Astrocyte (in vitro differentiated cells and primary cell): ENCODE measurements at regions not wholly inside any gene's neighbourhood (a gene's known extent, or its start where the extent isn't known, plus 50 kb on each side); places are given as distances from the start of the nearest gene placed in this dataset.

ENCODE experiments used
- EZH2 ChIP-seq: IDR thresholded peaks from 2 replicates; pipeline ENCODE4 v1.6.1; 2012; ENCODE audit warnings: mild to moderate bottlenecking, low read length, inconsistent platforms; ENCODE audit not compliant: insufficient read depth
- TF ChIP-seq, protein P1 (sequence below): IDR thresholded peaks from 2 replicates; pipeline ENCODE4 v1.5.1; 2011; ENCODE audit warnings: low read depth, mild to moderate bottlenecking, inconsistent platforms, low read length, moderate library complexity; ENCODE audit not compliant: insufficient read depth

DNA sequence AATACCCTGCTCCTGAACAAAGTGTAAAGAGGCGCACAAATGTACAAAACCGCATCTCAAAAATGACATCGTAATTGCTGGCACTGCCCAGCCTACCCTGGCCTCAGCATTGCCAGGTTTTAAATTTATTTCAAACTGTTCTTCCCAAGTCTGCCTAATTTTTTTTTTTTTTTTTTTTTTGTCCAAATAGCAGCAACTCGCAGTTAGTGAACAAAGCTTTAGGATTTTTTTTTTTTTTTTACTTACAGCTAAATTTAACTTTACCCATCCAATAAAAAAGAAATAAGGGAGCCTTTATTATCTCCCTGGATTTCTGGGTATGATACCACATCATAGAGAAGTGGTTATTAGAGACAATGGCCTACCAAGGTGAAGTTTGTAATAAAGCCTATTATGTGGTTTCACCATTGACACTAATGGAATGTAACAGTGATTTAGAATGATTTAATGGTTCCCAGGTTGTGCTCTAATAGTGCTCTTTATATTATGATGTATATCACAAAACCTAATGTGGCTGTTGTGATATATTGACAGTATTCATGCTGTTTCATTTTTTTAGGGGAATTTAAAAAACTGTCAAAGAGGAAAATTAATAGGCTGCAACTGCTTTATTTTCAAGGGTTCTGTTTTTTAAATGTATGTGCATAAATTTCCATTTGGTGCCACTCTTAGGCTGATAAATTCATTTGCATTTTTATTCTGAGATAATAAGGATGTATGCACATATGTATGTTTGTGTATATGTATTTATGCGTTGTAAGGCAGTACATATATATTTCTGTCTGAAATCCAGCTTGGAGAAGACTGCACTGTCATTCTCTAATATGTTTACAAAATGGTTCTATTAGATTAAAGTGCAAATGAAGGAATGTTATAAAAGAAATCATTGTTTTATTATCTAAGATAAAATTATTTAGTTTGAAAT lies 309.0 kb downstream of the TFEC start:
- TF ChIP-seq, protein P1, sequence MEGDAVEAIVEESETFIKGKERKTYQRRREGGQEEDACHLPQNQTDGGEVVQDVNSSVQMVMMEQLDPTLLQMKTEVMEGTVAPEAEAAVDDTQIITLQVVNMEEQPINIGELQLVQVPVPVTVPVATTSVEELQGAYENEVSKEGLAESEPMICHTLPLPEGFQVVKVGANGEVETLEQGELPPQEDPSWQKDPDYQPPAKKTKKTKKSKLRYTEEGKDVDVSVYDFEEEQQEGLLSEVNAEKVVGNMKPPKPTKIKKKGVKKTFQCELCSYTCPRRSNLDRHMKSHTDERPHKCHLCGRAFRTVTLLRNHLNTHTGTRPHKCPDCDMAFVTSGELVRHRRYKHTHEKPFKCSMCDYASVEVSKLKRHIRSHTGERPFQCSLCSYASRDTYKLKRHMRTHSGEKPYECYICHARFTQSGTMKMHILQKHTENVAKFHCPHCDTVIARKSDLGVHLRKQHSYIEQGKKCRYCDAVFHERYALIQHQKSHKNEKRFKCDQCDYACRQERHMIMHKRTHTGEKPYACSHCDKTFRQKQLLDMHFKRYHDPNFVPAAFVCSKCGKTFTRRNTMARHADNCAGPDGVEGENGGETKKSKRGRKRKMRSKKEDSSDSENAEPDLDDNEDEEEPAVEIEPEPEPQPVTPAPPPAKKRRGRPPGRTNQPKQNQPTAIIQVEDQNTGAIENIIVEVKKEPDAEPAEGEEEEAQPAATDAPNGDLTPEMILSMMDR, result no peak
- TF ChIP-seq EZH2, result no peak
